K562 (cell line): ENCODE measurements at regions not wholly inside any gene's neighbourhood (a gene's known extent, or its start where the extent isn't known, plus 50 kb on each side); places are given as distances from the start of the nearest gene placed in this dataset.

Source experiments
- ATAC-seq: fragments of 200-7000 bp; cut with Tn5 transposase; 3 replicates; pipeline ENCODE4 v1.9.1; 2020; ENCODE audit warnings: moderate library complexity
- BruUV-seq: library from RNA; stranded (reverse); fragments of 400-500 nt; replicated peaks from 2 replicates; lab custom pipeline; 2021; lab: Mats Ljungman, UMichigan
- CTCF ChIA-PET: fragments of 300-600 bp; formaldehyde crosslinking; extraction: SDS; loops from one replicate; lab custom pipeline; 2021; ENCODE audit warnings: low intra/inter-chr PET ratio; lab: Yijun Ruan, JAX
- POLR2A ChIA-PET: fragments of 300-600, 350-650 bp; sonication (Branson Sonifier 250); formaldehyde crosslinking; extraction: SDS; loops from one replicate; lab custom pipeline; 2021; ENCODE audit warnings: antibody characterized with exemption, inconsistent platforms; lab: Yijun Ruan, JAX
- DNase-seq, 4 experiments: peaks; one replicate each; pipeline versions ENCODE4 v3.0.0 to v3.0.0-alpha.2; 2011 to 2018; ENCODE audit warnings: low spot score in 3 of 4, mixed read lengths in 3 of 4; ENCODE audit errors: extremely low read depth in 1 of 4
- FAIRE-seq: peaks from 2 replicates; lab custom pipeline; 2011; peaks lifted over from hg19 to GRCh38; lab: Jason Lieb, UNC
- H2AFZ ChIP-seq: 2 replicates; pipeline ENCODE4 v1.6.0; 2011; ENCODE audit warnings: low read depth, low read length, control low read depth, inconsistent platforms
- H3K27ac ChIP-seq: fragments of 200-600 bp; 3 replicates; pipeline ENCODE4 v1.8.0; 2011; ENCODE audit warnings: low read depth, mild to moderate bottlenecking, control low read depth, inconsistent platforms, low read length, moderate library complexity, mixed read lengths; ENCODE audit errors: extremely low read depth
- H3K27me3 ChIP-seq, 2 experiments: fragments of 300-600 bp in 1 of 2; 2 replicates in 1 of 2; 3 replicates in 1 of 2; pipeline versions ENCODE4 v1.6.0 to v1.8.0; 2011; ENCODE audit warnings: inconsistent platforms in 2 of 2, low read length in 2 of 2, mild to moderate bottlenecking in 1 of 2, mixed read lengths in 1 of 2, moderate library complexity in 1 of 2; ENCODE audit not compliant: control insufficient read depth in 2 of 2, insufficient read depth in 2 of 2
- H3K36me3 ChIP-seq: fragments of 300-600 bp; 3 replicates; pipeline ENCODE4 v1.8.0; 2011; ENCODE audit warnings: mild to moderate bottlenecking, low read length, inconsistent platforms; ENCODE audit not compliant: control insufficient read depth, insufficient read depth
- H3K4me1 ChIP-seq, 2 experiments: fragments of 200-600 bp in 1 of 2; replicated peaks in 1 of 2; 2 replicates in 1 of 2; 3 replicates in 1 of 2; pipeline versions ENCODE4 v1.5.1 to v1.8.0; 2011; ENCODE audit warnings: inconsistent platforms in 2 of 2, low read length in 2 of 2, mild to moderate bottlenecking in 1 of 2, mixed read lengths in 1 of 2, moderate library complexity in 1 of 2; ENCODE audit not compliant: control insufficient read depth in 2 of 2, insufficient read depth in 2 of 2
- H3K4me2 ChIP-seq: 2 replicates; pipeline ENCODE4 v1.6.1; 2011; ENCODE audit warnings: low read length, control low read depth, inconsistent platforms, mixed read lengths; ENCODE audit not compliant: insufficient read depth
- H3K4me3 ChIP-seq: fragments of 200-600 bp; sonication (generic), shearing (Covaris generic); 2 replicates; pipeline ENCODE4 v1.5.1; 2016; ENCODE audit warnings: control low read depth, inconsistent platforms
- H3K79me2 ChIP-seq: fragments of 200-600 bp; 3 replicates; pipeline ENCODE4 v1.8.0; 2011; ENCODE audit warnings: low read length, inconsistent platforms; ENCODE audit not compliant: control insufficient read depth, insufficient read depth
- H3K9ac ChIP-seq, 2 experiments: 2 replicates each; pipeline versions ENCODE4 v1.6.0 to v1.6.1; 2011; ENCODE audit warnings: low read depth in 2 of 2, low read length in 2 of 2, control low read depth in 1 of 2, inconsistent platforms in 1 of 2, mild to moderate bottlenecking in 1 of 2, mixed read lengths in 1 of 2; ENCODE audit not compliant: insufficient read depth in 1 of 2
- H3K9me1 ChIP-seq: one replicate; pipeline ENCODE4 v1.6.0; 2011; ENCODE audit warnings: inconsistent platforms, mild to moderate bottlenecking, low read length, moderate library complexity; ENCODE audit not compliant: control insufficient read depth, insufficient read depth
- H3K9me3 ChIP-seq: replicated peaks from 2 replicates; pipeline ENCODE4 v1.5.1; 2011; ENCODE audit warnings: low read depth, low read length, inconsistent platforms; ENCODE audit not compliant: control insufficient read depth, insufficient read depth
- H4K20me1 ChIP-seq: replicated peaks from 2 replicates; pipeline ENCODE4 v1.6.1; 2011; ENCODE audit warnings: low read length, inconsistent platforms, mixed read lengths; ENCODE audit not compliant: control insufficient read depth, insufficient read depth
- BRF1 ChIP-seq: IDR thresholded peaks from 3 replicates; pipeline ENCODE4 v1.6.1; 2011; ENCODE audit warnings: borderline replicate concordance, mild to moderate bottlenecking; ENCODE audit not compliant: insufficient read length; ENCODE audit errors: extremely low read depth
- CBX3 ChIP-seq, 2 experiments: IDR thresholded peaks; 1 replicate in 1 of 2; 2 replicates in 1 of 2; pipeline ENCODE4 v1.6.1; 2012; ENCODE audit warnings: inconsistent platforms in 2 of 2, low read length in 2 of 2, borderline replicate concordance in 1 of 2, control low read depth in 1 of 2
- CXXC5 ChIP-seq: fragments of 250-450 bp; sonication (Bioruptor Pico); IDR thresholded peaks from 2 replicates; pipeline ENCODE4 v1.8.0; 2022; ENCODE audit warnings: inconsistent platforms, mild to moderate bottlenecking, moderate library complexity
- HSF4 ChIP-seq: fragments of 250-450 bp; sonication (Bioruptor Pico); IDR thresholded peaks from 2 replicates; pipeline ENCODE4 v2.1.2; 2022; ENCODE audit warnings: mild to moderate bottlenecking, moderate library complexity, borderline replicate concordance
- KAT2B ChIP-seq: IDR thresholded peaks from one replicate; pipeline ENCODE4 v1.6.1; 2012; ENCODE audit warnings: low read depth, mild to moderate bottlenecking, control low read depth, inconsistent platforms, low read length, moderate library complexity
- KAT7 ChIP-seq: sonication (generic); formaldehyde crosslinking; IDR thresholded peaks from 2 replicates; pipeline ENCODE4 v1.8.0; 2022; ENCODE audit warnings: missing genetic modification reagents, mild to moderate bottlenecking, borderline replicate concordance
- MTA1 ChIP-seq: fragments of 450-650 bp; IDR thresholded peaks from 2 replicates; pipeline ENCODE4 v1.6.1; 2017; ENCODE audit warnings: borderline replicate concordance
- PRMT5 ChIP-seq: sonication (generic); formaldehyde crosslinking; IDR thresholded peaks from 2 replicates; pipeline ENCODE4 v1.5.0; 2020; ENCODE audit warnings: missing genetic modification reagents
- RBBP5 ChIP-seq: fragments of 200-600 bp; sonication (generic); IDR thresholded peaks from 2 replicates; pipeline ENCODE4 v1.6.1; 2012; ENCODE audit warnings: borderline replicate concordance, mild to moderate bottlenecking, low read length, control low read depth, inconsistent platforms; ENCODE audit not compliant: insufficient read depth, poor library complexity, severe bottlenecking
- SIRT6 ChIP-seq: IDR thresholded peaks from one replicate; pipeline ENCODE4 v1.6.1; 2012; ENCODE audit warnings: low read depth, mild to moderate bottlenecking, control low read depth, inconsistent platforms, low read length, moderate library complexity
- TBL1XR1 ChIP-seq, 2 experiments: IDR thresholded peaks; 2 replicates each; pipeline ENCODE4 v1.6.1; 2012; ENCODE audit warnings: improper control_type of control experiment in 2 of 2, low read length in 2 of 2, mild to moderate bottlenecking in 1 of 2
- TEAD1 ChIP-seq, 2 experiments: fragments of 450-650 bp in 1 of 2; sonication (generic) in 1 of 2; formaldehyde crosslinking; IDR thresholded peaks; 2 replicates each; pipeline versions ENCODE4 v1.4.0 to v1.8.0; 2020 to 2022; ENCODE audit warnings: mild to moderate bottlenecking in 2 of 2, missing genetic modification reagents in 1 of 2
- ZNF274 ChIP-seq: IDR thresholded peaks from 2 replicates; pipeline ENCODE4 v1.6.1; 2011; ENCODE audit warnings: low read depth, mild to moderate bottlenecking, low read length, moderate library complexity, borderline replicate concordance
- ZNF551 ChIP-seq: fragments of 250-450 bp; sonication (Bioruptor Pico); IDR thresholded peaks from 2 replicates; pipeline ENCODE4 v1.5.0; 2021; ENCODE audit warnings: mild to moderate bottlenecking, moderate library complexity
- ZNF75A ChIP-seq: fragments of 450-650 bp; formaldehyde crosslinking; IDR thresholded peaks from 2 replicates; pipeline ENCODE4 v1.4.0; 2020; ENCODE audit warnings: mild to moderate bottlenecking
- ZNF780A ChIP-seq: fragments of 250-450 bp; sonication (Bioruptor Pico); IDR thresholded peaks from 2 replicates; pipeline ENCODE4 v1.5.0; 2021; ENCODE audit warnings: mild to moderate bottlenecking
- WGBS: fragments of 100-300 bp; shearing (Covaris generic); methylation state at CpG from one replicate; pipeline ENCODE4 v1.1.6; 2016; ENCODE audit warnings: low coverage, mixed read lengths; ENCODE audit not compliant: insufficient coverage; ENCODE audit errors: missing lambda C conversion rate; 5-methylcytosine and 5-hydroxymethylcytosine counted together
- in situ Hi-C: fragments of 300-500 bp; cut with MboI; formaldehyde crosslinking; loops from 4 replicates; pipeline ENCODE4 v1.15.0; 2018; ENCODE audit warnings: inconsistent platforms, mixed read lengths
- intact Hi-C: fragments of 100-400 bp; cut with micrococcal nuclease; formaldehyde crosslinking; loops from 2 replicates; pipeline ENCODE4 v1.14.2; 2022
- TF ChIP-seq, protein P1 (sequence below): fragments of 450-650 bp; IDR thresholded peaks from one replicate; pipeline ENCODE4 v1.6.1; 2018; ENCODE audit warnings: mild to moderate bottlenecking, moderate library complexity; ENCODE audit not compliant: partially characterized antibody
- TF ChIP-seq, protein P2 (sequence below): fragments of 250-450 bp; sonication (Bioruptor Pico); IDR thresholded peaks from 2 replicates; pipeline ENCODE4 v1.8.0; 2022; ENCODE audit warnings: moderate library complexity, mild to moderate bottlenecking, inconsistent platforms
- TF ChIP-seq, protein P3 (sequence below): sonication (generic); formaldehyde crosslinking; IDR thresholded peaks from 2 replicates; pipeline ENCODE4 v1.8.0; 2023; ENCODE audit warnings: mild to moderate bottlenecking, missing genetic modification reagents

DNA sequence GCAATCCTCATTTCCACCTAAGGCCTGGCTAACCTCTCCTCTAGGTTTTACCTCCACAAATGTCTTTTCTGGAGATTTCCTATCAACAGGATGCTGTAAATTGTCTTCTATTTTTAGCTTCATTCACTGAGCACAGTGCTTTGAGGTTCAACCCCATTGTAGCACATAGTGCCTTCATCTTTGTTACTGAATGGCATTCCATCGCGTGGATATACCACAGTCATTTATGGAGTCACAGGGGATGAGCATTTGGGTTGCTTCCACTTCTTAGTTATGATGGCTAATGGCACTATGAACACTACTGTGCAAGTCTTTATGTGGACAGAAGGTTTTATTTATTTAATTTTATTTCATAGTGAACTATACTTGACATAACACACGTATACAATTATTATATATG is 387.1 kb downstream of the SMOC2 start (continued):
- no peak for TF ChIP-seq TBL1XR1 (IDR thresholded peaks at IDR 0.05; ENCODE audit: low read length in 2 of 2)
- no peak for TF ChIP-seq ZNF75A (CRISPR knock-in tag)
- TF ChIP-seq, protein P1, sequence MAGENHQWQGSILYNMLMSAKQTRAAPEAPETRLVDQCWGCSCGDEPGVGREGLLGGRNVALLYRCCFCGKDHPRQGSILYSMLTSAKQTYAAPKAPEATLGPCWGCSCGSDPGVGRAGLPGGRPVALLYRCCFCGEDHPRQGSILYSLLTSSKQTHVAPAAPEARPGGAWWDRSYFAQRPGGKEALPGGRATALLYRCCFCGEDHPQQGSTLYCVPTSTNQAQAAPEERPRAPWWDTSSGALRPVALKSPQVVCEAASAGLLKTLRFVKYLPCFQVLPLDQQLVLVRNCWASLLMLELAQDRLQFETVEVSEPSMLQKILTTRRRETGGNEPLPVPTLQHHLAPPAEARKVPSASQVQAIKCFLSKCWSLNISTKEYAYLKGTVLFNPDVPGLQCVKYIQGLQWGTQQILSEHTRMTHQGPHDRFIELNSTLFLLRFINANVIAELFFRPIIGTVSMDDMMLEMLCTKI: no peak
- no peak for TF ChIP-seq PRMT5 (CRISPR knock-in tag)
- TF ChIP-seq ZNF780A: no peak
- TF ChIP-seq MTA1: no peak
- no peak for TF ChIP-seq SIRT6
- no peak for TF ChIP-seq KAT7 (CRISPR knock-in tag)

DNA sequence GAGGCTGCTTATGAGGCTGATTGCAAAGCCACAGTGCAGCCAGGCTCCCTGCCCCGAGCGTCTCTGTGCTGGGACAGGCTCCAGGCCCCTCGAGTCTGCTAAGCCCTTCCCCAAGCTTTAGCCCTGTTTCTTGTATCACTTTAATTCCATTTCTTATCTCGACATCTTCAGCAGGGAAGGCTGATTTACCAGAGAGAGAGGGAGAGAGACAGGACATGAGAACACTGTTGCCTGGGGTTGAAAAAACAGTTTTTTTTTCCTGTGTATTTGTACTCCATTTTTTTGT is 386.5 kb downstream of the SMOC2 start:
- H2AFZ ChIP-seq: no peak overlapping the region
- intact Hi-C loops: no loop called here
- DNase-seq: no peak
- no peak overlapping the region for H3K4me2 ChIP-seq
- POLR2A ChIA-PET: interaction anchor here (1.1 kb wide), 1 partner anchor 10 kb away, joined by 3 read pairs; no protein-coding TSS in a partner anchor
- H3K27ac ChIP-seq: no peak overlapping the region
- TF ChIP-seq ZNF551 (CRISPR knock-in tag): no peak
- no peak for TF ChIP-seq BRF1
- no peak for TF ChIP-seq ZNF274
- no peak for TF ChIP-seq CBX3 (IDR thresholded peaks at IDR 0.05; ENCODE audit: borderline replicate concordance in 1 of 2, low read length in 2 of 2)
- TF ChIP-seq, protein P2, sequence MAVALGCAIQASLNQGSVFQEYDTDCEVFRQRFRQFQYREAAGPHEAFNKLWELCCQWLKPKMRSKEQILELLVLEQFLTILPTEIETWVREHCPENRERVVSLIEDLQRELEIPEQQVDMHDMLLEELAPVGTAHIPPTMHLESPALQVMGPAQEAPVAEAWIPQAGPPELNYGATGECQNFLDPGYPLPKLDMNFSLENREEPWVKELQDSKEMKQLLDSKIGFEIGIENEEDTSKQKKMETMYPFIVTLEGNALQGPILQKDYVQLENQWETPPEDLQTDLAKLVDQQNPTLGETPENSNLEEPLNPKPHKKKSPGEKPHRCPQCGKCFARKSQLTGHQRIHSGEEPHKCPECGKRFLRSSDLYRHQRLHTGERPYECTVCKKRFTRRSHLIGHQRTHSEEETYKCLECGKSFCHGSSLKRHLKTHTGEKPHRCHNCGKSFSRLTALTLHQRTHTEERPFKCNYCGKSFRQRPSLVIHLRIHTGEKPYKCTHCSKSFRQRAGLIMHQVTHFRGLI (CRISPR knock-in tag): no peak
- TF ChIP-seq KAT2B: no peak
- TF ChIP-seq RBBP5: no peak
- TF ChIP-seq, protein P3, sequence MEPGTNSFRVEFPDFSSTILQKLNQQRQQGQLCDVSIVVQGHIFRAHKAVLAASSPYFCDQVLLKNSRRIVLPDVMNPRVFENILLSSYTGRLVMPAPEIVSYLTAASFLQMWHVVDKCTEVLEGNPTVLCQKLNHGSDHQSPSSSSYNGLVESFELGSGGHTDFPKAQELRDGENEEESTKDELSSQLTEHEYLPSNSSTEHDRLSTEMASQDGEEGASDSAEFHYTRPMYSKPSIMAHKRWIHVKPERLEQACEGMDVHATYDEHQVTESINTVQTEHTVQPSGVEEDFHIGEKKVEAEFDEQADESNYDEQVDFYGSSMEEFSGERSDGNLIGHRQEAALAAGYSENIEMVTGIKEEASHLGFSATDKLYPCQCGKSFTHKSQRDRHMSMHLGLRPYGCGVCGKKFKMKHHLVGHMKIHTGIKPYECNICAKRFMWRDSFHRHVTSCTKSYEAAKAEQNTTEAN (CRISPR knock-in tag): no peak
- TF ChIP-seq CXXC5: no peak
- no peak for TF ChIP-seq TEAD1 (CRISPR knock-in tag; IDR thresholded peaks at IDR 0.05)
- TF ChIP-seq HSF4 (CRISPR knock-in tag): no peak
- H3K4me1 ChIP-seq: 0 out of 5 replicates have a peak, but pooled peaks cover 0 to 2% of the 10 kb centered on the region in 2 experiments
- no peaks in the 10 kb centered on the region for H3K79me2 ChIP-seq
- no TSS peak for BruUV-seq
- no peaks in the 10 kb centered on the region for H4K20me1 ChIP-seq
- no peak for ATAC-seq
- no peak overlapping the region for H3K4me3 ChIP-seq
- in situ Hi-C loops: no loop called here
- H3K27me3 ChIP-seq: peaks cover 9 to 37% of the 10 kb centered on the region in 2 experiments
- WGBS: 0% methylated on average over 4 of the region's 4 CpGs
- H3K9ac ChIP-seq: no peak overlapping the region
- no peak for FAIRE-seq
- H3K9me1 ChIP-seq: no peaks in the 10 kb centered on the region
- H3K9me3 ChIP-seq: no peaks in the 10 kb centered on the region
- no peaks in the 10 kb centered on the region for H3K36me3 ChIP-seq
- CTCF ChIA-PET: no interaction called here
